HCT116 (cell line): ENCODE measurements at regions not wholly inside any gene's neighbourhood (a gene's known extent, or its start where the extent isn't known, plus 50 kb on each side); places are given as distances from the start of the nearest gene placed in this dataset.

Source experiments
- ATAC-seq: fragments of 200-7000 bp; cut with Tn5 transposase; 2 replicates; pipeline ENCODE4 v1.9.1; 2020; ENCODE audit warnings: mild to moderate bottlenecking, moderate library complexity
- BruUV-seq: library from RNA; stranded (reverse); fragments of 400-500 nt; replicated peaks from 2 replicates; lab custom pipeline; 2021; lab: Mats Ljungman, UMichigan
- CTCF ChIA-PET: fragments of 300-600 bp; sonication (Branson Sonifier 250); formaldehyde crosslinking; loops from one replicate; lab custom pipeline; 2021; ENCODE audit warnings: antibody characterized with exemption; lab: Charles Lee
- POLR2A ChIA-PET: fragments of 300-600, 350-600 bp; sonication (Branson Sonifier 250); formaldehyde crosslinking; loops from one replicate; lab custom pipeline; 2021; ENCODE audit warnings: antibody characterized with exemption; lab: Charles Lee
- RAD21 ChIA-PET, 2 experiments: fragments of 300-600 bp; sonication (Branson Sonifier 250); formaldehyde crosslinking; loops; one replicate each; lab custom pipeline; 2023; ENCODE audit warnings: low total read pairs in 2 of 2; ENCODE audit not compliant: uncharacterized antibody in 2 of 2, unreplicated experiment in 2 of 2, low non-redundant PET in 1 of 2; lab: Charles Lee
- DNase-seq: peaks from one replicate; pipeline ENCODE4 v3.0.0-alpha.2; 2010; ENCODE audit warnings: low read depth, low spot score
- H2AFZ ChIP-seq: fragments of 200-600 bp; shearing (Covaris generic), sonication (generic); 2 replicates; pipeline ENCODE4 v1.6.1; 2017; ENCODE audit warnings: low read depth, mixed run types, mixed read lengths, antibody characterized with exemption, low read length; ENCODE audit not compliant: poor library complexity, severe bottlenecking
- H3K27ac ChIP-seq: 2 replicates; pipeline ENCODE4 v1.5.1; 2012; ENCODE audit warnings: low read depth, low read length
- H3K27me3 ChIP-seq: fragments of 200-600 bp; sonication (generic); 2 replicates; pipeline ENCODE4 v1.6.1; 2016; ENCODE audit warnings: mixed run types, low read length, mixed read lengths; ENCODE audit not compliant: insufficient read depth
- H3K36me3 ChIP-seq, 2 experiments: fragments of 200-500 bp in 1 of 2; fragments of 200-600 bp in 1 of 2; sonication (Bioruptor generic) in 1 of 2; sonication (generic) in 1 of 2; 2 replicates each; pipeline versions ENCODE4 v1.5.1 to v1.6.1; 2014 to 2016; ENCODE audit warnings: low read length in 2 of 2, inconsistent platforms in 1 of 2, mixed read lengths in 1 of 2, mixed run types in 1 of 2; ENCODE audit not compliant: insufficient read depth in 2 of 2, control insufficient read depth in 1 of 2
- H3K4me1 ChIP-seq, 2 experiments: fragments of 200-600 bp in 1 of 2; sonication (generic) in 1 of 2; 2 replicates each; pipeline versions ENCODE4 v1.5.1 to v1.6.1; 2012 to 2017; ENCODE audit warnings: low read length in 2 of 2, inconsistent platforms in 1 of 2, mild to moderate bottlenecking in 1 of 2, mixed read lengths in 1 of 2, mixed run types in 1 of 2, moderate library complexity in 1 of 2; ENCODE audit not compliant: insufficient read depth in 2 of 2, control insufficient read depth in 1 of 2
- H3K4me2 ChIP-seq: fragments of 200-600 bp; sonication (generic); 2 replicates; pipeline ENCODE4 v1.6.1; 2017; ENCODE audit warnings: mixed run types, low read length, mixed read lengths
- H3K4me3 ChIP-seq, 2 experiments: fragments of 200-600 bp in 1 of 2; sonication (generic) in 1 of 2; replicated peaks in 1 of 2; 2 replicates each; pipeline ENCODE4 v1.5.1; 2011 to 2016; ENCODE audit warnings: low read length in 2 of 2, control low read depth in 1 of 2, low read depth in 1 of 2, mild to moderate bottlenecking in 1 of 2, mixed read lengths in 1 of 2, mixed run types in 1 of 2
- H3K79me2 ChIP-seq: fragments of 200-600 bp; sonication (generic); 2 replicates; pipeline ENCODE4 v1.6.1; 2017; ENCODE audit warnings: mild to moderate bottlenecking, mixed run types, low read length, moderate library complexity, mixed read lengths; ENCODE audit not compliant: insufficient read depth
- H3K9ac ChIP-seq: fragments of 200-600 bp; sonication (generic); 2 replicates; pipeline ENCODE4 v1.6.1; 2016; ENCODE audit warnings: low read length, mixed read lengths
- H3K9me2 ChIP-seq: fragments of 200-600 bp; sonication (generic), shearing (Covaris generic); 2 replicates; pipeline ENCODE4 v1.6.1; 2017; ENCODE audit warnings: mixed run types, mild to moderate bottlenecking, moderate library complexity; ENCODE audit not compliant: insufficient read depth
- H3K9me3 ChIP-seq, 2 experiments: fragments of 200-500 bp in 1 of 2; fragments of 200-600 bp in 1 of 2; sonication (Bioruptor generic) in 1 of 2; sonication (generic) in 1 of 2; 2 replicates each; pipeline ENCODE4 v1.6.1; 2014 to 2017; ENCODE audit warnings: low read length in 2 of 2, mixed read lengths in 2 of 2, inconsistent platforms in 1 of 2, low read depth in 1 of 2, mild to moderate bottlenecking in 1 of 2, mixed run types in 1 of 2, moderate library complexity in 1 of 2; ENCODE audit not compliant: control insufficient read depth in 1 of 2, insufficient read depth in 1 of 2
- H4K20me1 ChIP-seq: fragments of 200-600 bp; sonication (generic), shearing (Covaris generic); 2 replicates; pipeline ENCODE4 v1.6.1; 2017; ENCODE audit warnings: mixed run types, mild to moderate bottlenecking, moderate library complexity; ENCODE audit not compliant: insufficient read depth
- ATF3 ChIP-seq: IDR thresholded peaks from 2 replicates; pipeline ENCODE4 v1.6.1; 2012
- CEBPB ChIP-seq: IDR thresholded peaks from 2 replicates; pipeline ENCODE4 v1.6.1; 2012; ENCODE audit warnings: low read depth
- EGR1 ChIP-seq: IDR thresholded peaks from 2 replicates; pipeline ENCODE4 v1.6.1; 2012; ENCODE audit warnings: low read depth
- ELF1 ChIP-seq: IDR thresholded peaks from 2 replicates; pipeline ENCODE4 v1.6.1; 2012; ENCODE audit warnings: low read depth, borderline replicate concordance
- EZH2phosphoT487 ChIP-seq: fragments of 200-600 bp; IDR thresholded peaks from 2 replicates; pipeline ENCODE4 v1.6.1; 2018; ENCODE audit warnings: antibody characterized with exemption, borderline replicate concordance
- FOSL1 ChIP-seq: IDR thresholded peaks from 2 replicates; pipeline ENCODE4 v1.6.1; 2012; ENCODE audit warnings: low read depth
- MAX ChIP-seq: IDR thresholded peaks from 2 replicates; pipeline ENCODE4 v1.6.1; 2012
- POLR2A ChIP-seq: IDR thresholded peaks from 2 replicates; pipeline ENCODE4 v1.7.0; 2011; ENCODE audit warnings: borderline replicate concordance; ENCODE audit not compliant: insufficient read depth, insufficient read length; ENCODE audit errors: extremely low read depth
- REST ChIP-seq: IDR thresholded peaks from 2 replicates; pipeline ENCODE4 v1.6.1; 2012; ENCODE audit warnings: low read depth
- SP1 ChIP-seq: IDR thresholded peaks from 2 replicates; pipeline ENCODE4 v1.6.1; 2012; ENCODE audit warnings: low read depth
- SRF ChIP-seq: IDR thresholded peaks from 2 replicates; pipeline ENCODE4 v1.6.1; 2012; ENCODE audit warnings: low read depth
- TCF7L2 ChIP-seq: IDR thresholded peaks from 2 replicates; pipeline ENCODE4 v1.7.0; 2011; ENCODE audit warnings: borderline replicate concordance, inconsistent platforms; ENCODE audit not compliant: insufficient read depth, insufficient read length; ENCODE audit errors: extremely low read depth
- ZNF274 ChIP-seq: fragments of 200-500 bp; sonication (Bioruptor generic); IDR thresholded peaks from 2 replicates; pipeline ENCODE4 v1.6.1; 2014; ENCODE audit warnings: mild to moderate bottlenecking, low read depth, low read length, inconsistent platforms
- intact Hi-C: fragments of 100-400 bp; cut with micrococcal nuclease; formaldehyde crosslinking; loops from 2 replicates; pipeline ENCODE4 v1.10.0; 2022
- TF ChIP-seq, protein P1 (sequence below), 3 experiments: fragments of 200-600 bp in 1 of 3; sonication (generic) in 1 of 3; IDR thresholded peaks in 2 of 3; conservative IDR thresholded peaks in 1 of 3; 2 replicates each; pipeline ENCODE4 v1.5.1; 2012 to 2017; ENCODE audit warnings: low read depth in 2 of 3, low read length in 2 of 3, antibody characterized with exemption in 1 of 3, borderline replicate concordance in 1 of 3, control low read depth in 1 of 3, mild to moderate bottlenecking in 1 of 3, mixed read lengths in 1 of 3, mixed run types in 1 of 3, moderate library complexity in 1 of 3; ENCODE audit not compliant: insufficient read depth in 1 of 3
- TF ChIP-seq, protein P2 (sequence below): IDR thresholded peaks from 2 replicates; pipeline ENCODE4 v1.6.1; 2011; ENCODE audit warnings: mild to moderate bottlenecking, low read length, moderate library complexity; ENCODE audit not compliant: insufficient replicate concordance; ENCODE audit errors: extremely low read depth

- ChIA-PET POLR2A (no interaction called here), RAD21 (interaction anchor here in 1 of 2 experiments (0.6 kb wide), 1 partner anchor 311 kb away, joined by 3 read pairs; no protein-coding TSS in a partner anchor), CTCF (interaction anchor here (1.5 kb wide), 1 partner anchor 165 kb away, joined by 3 read pairs; no protein-coding TSS in a partner anchor)
- Histone ChIP-seq H3K9me3 (no peaks in the 10 kb centered on the region), H3K27me3 (no peaks in the 10 kb centered on the region), H3K4me3 (no peak overlapping the region), H3K36me3 (no peaks in the 10 kb centered on the region), H3K4me2 (no peak overlapping the region), H3K9me2 (no peaks in the 10 kb centered on the region), H2AFZ (no peak overlapping the region), H3K79me2 (no peaks in the 10 kb centered on the region), H3K27ac (no peak overlapping the region), H3K9ac (no peak overlapping the region), H3K4me1 (no peaks in the 10 kb centered on the region), H4K20me1 (no peaks in the 10 kb centered on the region)
- BruUV-seq, result no TSS peak
- ATAC-seq, result no peak
- intact Hi-C loops, result no loop called here
- TF ChIP-seq EZH2phosphoT487 (no peak), SP1 (no peak), REST (no peak), MAX (no peak), POLR2A (no peak), ZNF274 (no peak), EGR1 (no peak), ATF3 (no peak), SRF (no peak), CEBPB (no peak), FOSL1 (no peak), TCF7L2 (no peak), ELF1 (no peak)
- TF ChIP-seq, protein P1, sequence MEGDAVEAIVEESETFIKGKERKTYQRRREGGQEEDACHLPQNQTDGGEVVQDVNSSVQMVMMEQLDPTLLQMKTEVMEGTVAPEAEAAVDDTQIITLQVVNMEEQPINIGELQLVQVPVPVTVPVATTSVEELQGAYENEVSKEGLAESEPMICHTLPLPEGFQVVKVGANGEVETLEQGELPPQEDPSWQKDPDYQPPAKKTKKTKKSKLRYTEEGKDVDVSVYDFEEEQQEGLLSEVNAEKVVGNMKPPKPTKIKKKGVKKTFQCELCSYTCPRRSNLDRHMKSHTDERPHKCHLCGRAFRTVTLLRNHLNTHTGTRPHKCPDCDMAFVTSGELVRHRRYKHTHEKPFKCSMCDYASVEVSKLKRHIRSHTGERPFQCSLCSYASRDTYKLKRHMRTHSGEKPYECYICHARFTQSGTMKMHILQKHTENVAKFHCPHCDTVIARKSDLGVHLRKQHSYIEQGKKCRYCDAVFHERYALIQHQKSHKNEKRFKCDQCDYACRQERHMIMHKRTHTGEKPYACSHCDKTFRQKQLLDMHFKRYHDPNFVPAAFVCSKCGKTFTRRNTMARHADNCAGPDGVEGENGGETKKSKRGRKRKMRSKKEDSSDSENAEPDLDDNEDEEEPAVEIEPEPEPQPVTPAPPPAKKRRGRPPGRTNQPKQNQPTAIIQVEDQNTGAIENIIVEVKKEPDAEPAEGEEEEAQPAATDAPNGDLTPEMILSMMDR (IDR thresholded peaks at IDR 0.05 in 2 of 3, conservative IDR thresholded peaks at IDR 0.05 in 1 of 3; ENCODE audit: borderline replicate concordance in 1 of 3, insufficient read depth in 1 of 3, low read depth in 2 of 3, low read length in 2 of 3), result no peak
- TF ChIP-seq, protein P2, sequence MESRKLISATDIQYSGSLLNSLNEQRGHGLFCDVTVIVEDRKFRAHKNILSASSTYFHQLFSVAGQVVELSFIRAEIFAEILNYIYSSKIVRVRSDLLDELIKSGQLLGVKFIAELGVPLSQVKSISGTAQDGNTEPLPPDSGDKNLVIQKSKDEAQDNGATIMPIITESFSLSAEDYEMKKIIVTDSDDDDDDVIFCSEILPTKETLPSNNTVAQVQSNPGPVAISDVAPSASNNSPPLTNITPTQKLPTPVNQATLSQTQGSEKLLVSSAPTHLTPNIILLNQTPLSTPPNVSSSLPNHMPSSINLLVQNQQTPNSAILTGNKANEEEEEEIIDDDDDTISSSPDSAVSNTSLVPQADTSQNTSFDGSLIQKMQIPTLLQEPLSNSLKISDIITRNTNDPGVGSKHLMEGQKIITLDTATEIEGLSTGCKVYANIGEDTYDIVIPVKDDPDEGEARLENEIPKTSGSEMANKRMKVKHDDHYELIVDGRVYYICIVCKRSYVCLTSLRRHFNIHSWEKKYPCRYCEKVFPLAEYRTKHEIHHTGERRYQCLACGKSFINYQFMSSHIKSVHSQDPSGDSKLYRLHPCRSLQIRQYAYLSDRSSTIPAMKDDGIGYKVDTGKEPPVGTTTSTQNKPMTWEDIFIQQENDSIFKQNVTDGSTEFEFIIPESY, result no peak
- DNase-seq, result no peak
Measured at GRCh38 chr11:62064221-62064620, 59.6 kb upstream of the INCENP start.
